ENCODE measurements at regions not wholly inside any gene's neighbourhood (a gene's known extent, or its start where the extent isn't known, plus 50 kb on each side); places are given as distances from the start of the nearest gene placed in this dataset.
A peak's percentile ranks its signal among the peaks of the same experiment; 100 is the strongest.

GRCh38 chr1:87173231-87173630 lies 155.4 kb upstream of the LMO4 start:
- Histone ChIP-seq H3K9me3 (ENCODE audit: control insufficient read depth in 1 of 2, insufficient read depth in 1 of 2, low read length in 2 of 2) (no peaks in the 10 kb centered on the region), H3K27ac (ENCODE audit: low read depth in 1 of 2, low read length in 2 of 2) (no peak overlapping the region), H3K27me3 (ENCODE audit: control insufficient read depth in 1 of 2, insufficient read depth in 2 of 2, low read length in 2 of 2) (peaks cover 3 to 6% of the 10 kb centered on the region in 2 experiments), H3K36me3 (ENCODE audit: insufficient read depth, low read length) (no peaks in the 10 kb centered on the region), H3K4me3 (ENCODE audit: low read length) (no peak overlapping the region), H3K4me1 (ENCODE audit: insufficient read depth, low read length) (no peaks in the 10 kb centered on the region)
- ATAC-seq (ENCODE audit: poor library complexity) (no peak), DNase-seq (no peak)
- ChIA-PET CTCF (interaction anchor here (1.2 to 1.6 kb wide), 2 partner anchors 9 to 10 kb away, joined by 3 to 4 read pairs; no protein-coding TSS in a partner anchor), POLR2A (no interaction called here)
- TF ChIP-seq CTCF (IDR thresholded peaks at IDR 0.05) = no peak
- intact Hi-C loops (cut with DNase I, micrococcal nuclease) = no loop called here
- no peak overlapping the region for H3K27ac Mint-ChIP-seq
- H3K9me3 Mint-ChIP-seq = no peaks in the 10 kb centered on the region
- no peak overlapping the region for H3K4me3 Mint-ChIP-seq
- H3K27me3 Mint-ChIP-seq = peaks cover 38% of the 10 kb centered on the region
- no peaks in the 10 kb centered on the region for H3K36me3 Mint-ChIP-seq (ENCODE audit: low read depth)
- no peaks in the 10 kb centered on the region for H3K4me1 Mint-ChIP-seq (ENCODE audit: low read depth)

GRCh38 chr1:87174724-87175245 lies 153.9 kb upstream of the LMO4 start:
- H3K9me3 ChIP-seq (ENCODE audit: control insufficient read depth in 1 of 2, insufficient read depth in 1 of 2, low read length in 2 of 2) = no peaks in the 10 kb centered on the region
- POLR2A ChIA-PET = no interaction called here
- H3K4me3 ChIP-seq (ENCODE audit: low read length) = no peak overlapping the region
- no peak for DNase-seq
- H3K4me3 Mint-ChIP-seq = no peak overlapping the region
- H3K4me1 ChIP-seq (ENCODE audit: insufficient read depth, low read length) = no peaks in the 10 kb centered on the region
- CTCF ChIA-PET = no interaction called here
- no peak overlapping the region for H3K27ac ChIP-seq (ENCODE audit: low read depth in 1 of 2, low read length in 2 of 2)
- H3K27me3 ChIP-seq (ENCODE audit: control insufficient read depth in 1 of 2, insufficient read depth in 2 of 2, low read length in 2 of 2) = peaks cover 3 to 6% of the 10 kb centered on the region in 2 experiments
- H3K4me1 Mint-ChIP-seq (ENCODE audit: low read depth) = no peaks in the 10 kb centered on the region
- no peak for TF ChIP-seq CTCF (IDR thresholded peaks at IDR 0.05)
- no peaks in the 10 kb centered on the region for H3K9me3 Mint-ChIP-seq
- no peaks in the 10 kb centered on the region for H3K36me3 ChIP-seq (ENCODE audit: insufficient read depth, low read length)
- H3K27ac Mint-ChIP-seq = no peak overlapping the region
- peaks cover 38% of the 10 kb centered on the region for H3K27me3 Mint-ChIP-seq
- no peak for ATAC-seq (ENCODE audit: poor library complexity)
- intact Hi-C loops (cut with DNase I, micrococcal nuclease) = no loop called here
- no peaks in the 10 kb centered on the region for H3K36me3 Mint-ChIP-seq (ENCODE audit: low read depth)

GRCh38 chr1:87176087-87176486 lies 152.6 kb upstream of the LMO4 start:
- DNase-seq = peak in 2 of 14 experiments; percentile 7 to 11
- ATAC-seq (ENCODE audit: poor library complexity) = no peak
- Histone ChIP-seq H3K9me3 (ENCODE audit: control insufficient read depth in 1 of 2, insufficient read depth in 1 of 2, low read length in 2 of 2) (no peaks in the 10 kb centered on the region), H3K27me3 (ENCODE audit: control insufficient read depth in 1 of 2, insufficient read depth in 2 of 2, low read length in 2 of 2) (peaks cover 3 to 6% of the 10 kb centered on the region in 2 experiments), H3K4me1 (ENCODE audit: insufficient read depth, low read length) (no peaks in the 10 kb centered on the region), H3K4me3 (ENCODE audit: low read length) (no peak overlapping the region), H3K27ac (ENCODE audit: low read depth in 1 of 2, low read length in 2 of 2) (no peak overlapping the region), H3K36me3 (ENCODE audit: insufficient read depth, low read length) (no peaks in the 10 kb centered on the region)
- ChIA-PET CTCF (no interaction called here), POLR2A (no interaction called here)
- no peak for TF ChIP-seq CTCF (IDR thresholded peaks at IDR 0.05)
- Mint-ChIP-seq H3K9me3 (no peaks in the 10 kb centered on the region), H3K4me1 (ENCODE audit: low read depth) (no peaks in the 10 kb centered on the region), H3K36me3 (ENCODE audit: low read depth) (no peaks in the 10 kb centered on the region), H3K27me3 (peaks cover 35% of the 10 kb centered on the region), H3K27ac (no peak overlapping the region), H3K4me3 (no peak overlapping the region)
- intact Hi-C loops (cut with DNase I, micrococcal nuclease) = no loop called here

Measured in CD4-positive, alpha-beta T cell (primary cell).